ENCODE measurements at regions not wholly inside any gene's neighbourhood (a gene's known extent, or its start where the extent isn't known, plus 50 kb on each side); places are given as distances from the start of the nearest gene placed in this dataset.

GRCh38 chr21:27040738-27041469, 74.0 kb upstream of the ADAMTS5 start:
- Histone ChIP-seq H3K9me1 (replicated peaks; ENCODE audit: control insufficient read depth, extremely low read depth, insufficient read depth, low read length) (no peaks in the 10 kb centered on the region), H3K79me2 (ENCODE audit: control insufficient read depth, insufficient read depth, low read length) (no peaks in the 10 kb centered on the region), H2AFZ (ENCODE audit: low read depth, low read length) (no peak overlapping the region), H3K4me3 (replicated peaks in 1 of 3; ENCODE audit: insufficient read depth in 1 of 3, low read depth in 1 of 3, low read length in 3 of 3) (no peak overlapping the region), H4K20me1 (replicated peaks; ENCODE audit: control insufficient read depth, extremely low read depth, insufficient read depth, low read length) (no peaks in the 10 kb centered on the region), H3K4me1 (ENCODE audit: control insufficient read depth, extremely low read depth, insufficient read depth, low read length) (no peaks in the 10 kb centered on the region), H3K36me3 (ENCODE audit: control insufficient read depth in 2 of 2, extremely low read depth in 1 of 2, insufficient read depth in 2 of 2, low read length in 2 of 2) (no peaks in the 10 kb centered on the region), H3K9ac (replicated peaks; ENCODE audit: extremely low read depth, insufficient read depth, low read length) (no peak overlapping the region), H3K4me2 (ENCODE audit: insufficient read depth, low read length) (no peak overlapping the region), H3K9me3 (replicated peaks; ENCODE audit: control insufficient read depth, insufficient read depth, low read length) (no peaks in the 10 kb centered on the region), H3K27me3 (ENCODE audit: control insufficient read depth in 2 of 2, insufficient read depth in 2 of 2, low read length in 2 of 2) (no peaks in the 10 kb centered on the region), H3K27ac (ENCODE audit: insufficient read depth, low read depth, low read length) (no peak overlapping the region)
- DNase-seq (ENCODE audit: low read depth, low spot score) = no peak
- dilution Hi-C loops (cut with MboI; ENCODE audit: extremely low pct_ligation_motif_present, low sequenced_read_pairs) (no loop called here), intact Hi-C loops (cut with micrococcal nuclease) (no loop called here)
- ChIA-PET POLR2A (no interaction called here), CTCF (no interaction called here)
- no peak for FAIRE-seq
- BruUV-seq (replicated peaks) = no TSS peak
- no peak for TF ChIP-seq POLR2AphosphoS5 (IDR thresholded peaks at IDR 0.05; ENCODE audit: insufficient read depth, low read depth, low read length)
- no peak for TF ChIP-seq FOS (IDR thresholded peaks at IDR 0.05; ENCODE audit: borderline replicate concordance, insufficient read depth, low read length)
- no peak for TF ChIP-seq MAX (IDR thresholded peaks at IDR 0.05; ENCODE audit: insufficient read depth, insufficient read length)
- TF ChIP-seq POLR2A (IDR thresholded peaks at IDR 0.05; ENCODE audit: low read depth, low read length) = no peak
- no peak for TF ChIP-seq GATA2 (IDR thresholded peaks at IDR 0.05; ENCODE audit: insufficient read depth, insufficient read length, low read depth, low read length)
- TF ChIP-seq EZH2 (IDR thresholded peaks at IDR 0.05; ENCODE audit: borderline replicate concordance, low read depth, low read length, severe bottlenecking) = no peak
- no peak for TF ChIP-seq CTCF (IDR thresholded peaks at IDR 0.05; ENCODE audit: extremely low read depth in 1 of 2, insufficient read depth in 1 of 2, low read depth in 1 of 2, low read length in 2 of 2)
- TF ChIP-seq MYC (IDR thresholded peaks at IDR 0.05; ENCODE audit: low read depth, low read length) = no peak
- no peak for TF ChIP-seq JUN (IDR thresholded peaks at IDR 0.05; ENCODE audit: borderline replicate concordance, insufficient read depth, insufficient read length, low read depth)
